IMR-90 (cell line): ENCODE measurements at regions not wholly inside any gene's neighbourhood (a gene's known extent, or its start where the extent isn't known, plus 50 kb on each side); places are given as distances from the start of the nearest gene placed in this dataset.

ENCODE experiments used
- ATAC-seq: fragments of 200-7000 bp; cut with Tn5 transposase; 2 replicates; pipeline ENCODE4 v1.9.1; 2020; ENCODE audit warnings: low read depth, mild to moderate bottlenecking, moderate library complexity
- BruUV-seq: library from RNA; stranded (reverse); fragments of 400-500 nt; replicated peaks from 2 replicates; lab custom pipeline; 2021; lab: Mats Ljungman, UMichigan
- CTCF ChIA-PET: fragments of 300-600 bp; formaldehyde crosslinking; extraction: SDS; loops from one replicate; lab custom pipeline; 2021; ENCODE audit warnings: antibody characterized with exemption; lab: Yijun Ruan, JAX
- POLR2A ChIA-PET: fragments of 300-600 bp; sonication (Branson Sonifier 250); formaldehyde crosslinking; loops from one replicate; lab custom pipeline; 2022; ENCODE audit warnings: antibody characterized with exemption; ENCODE audit not compliant: unreplicated experiment; lab: Charles Lee
- DNase-seq: peaks from one replicate; pipeline ENCODE4 v3.0.0; 2013
- H2AFZ ChIP-seq: replicated peaks from 2 replicates; pipeline ENCODE3; 2013; ENCODE audit warnings: low read length, mild to moderate bottlenecking; ENCODE audit not compliant: poor library complexity
- H2AK5ac ChIP-seq: 2 replicates; pipeline ENCODE4 v1.6.1; 2013; ENCODE audit warnings: low read depth, low read length, inconsistent platforms
- H2AK9ac ChIP-seq: replicated peaks from 2 replicates; pipeline ENCODE3; 2013; ENCODE audit warnings: mild to moderate bottlenecking, low read depth, low read length, moderate library complexity; ENCODE audit not compliant: poor library complexity
- H2BK120ac ChIP-seq: 2 replicates; pipeline ENCODE4 v1.6.1; 2013; ENCODE audit warnings: low read depth, low read length, inconsistent platforms
- H2BK15ac ChIP-seq: 3 replicates; pipeline ENCODE4 v1.6.1; 2013; ENCODE audit warnings: low read depth, low read length, inconsistent platforms
- H2BK20ac ChIP-seq: 2 replicates; pipeline ENCODE4 v1.6.1; 2013; ENCODE audit warnings: low read depth, mild to moderate bottlenecking, inconsistent platforms, low read length, moderate library complexity
- H2BK5ac ChIP-seq: 2 replicates; pipeline ENCODE4 v1.6.1; 2013; ENCODE audit warnings: mild to moderate bottlenecking, low read depth, low read length, inconsistent platforms; ENCODE audit not compliant: poor library complexity, severe bottlenecking
- H3K14ac ChIP-seq: replicated peaks from 2 replicates; pipeline ENCODE4 v1.6.1; 2013; ENCODE audit warnings: low read depth, low read length, inconsistent platforms
- H3K18ac ChIP-seq: 2 replicates; pipeline ENCODE4 v1.6.1; 2013; ENCODE audit warnings: low read depth, low read length, control low read depth
- H3K23ac ChIP-seq: 2 replicates; pipeline ENCODE4 v1.6.1; 2013; ENCODE audit warnings: low read depth, low read length, inconsistent platforms
- H3K27ac ChIP-seq: 2 replicates; pipeline ENCODE4 v1.5.1; 2013; ENCODE audit warnings: mild to moderate bottlenecking, control low read depth, low read length; ENCODE audit not compliant: insufficient read depth
- H3K27me3 ChIP-seq: 2 replicates; pipeline ENCODE4 v1.6.1; 2013; ENCODE audit warnings: low read length; ENCODE audit not compliant: control insufficient read depth, insufficient read depth
- H3K36me3 ChIP-seq: 2 replicates; pipeline ENCODE4 v1.6.1; 2013; ENCODE audit warnings: low read length, mixed read lengths; ENCODE audit not compliant: control insufficient read depth, insufficient read depth
- H3K4ac ChIP-seq: 2 replicates; pipeline ENCODE4 v1.6.1; 2013; ENCODE audit warnings: low read depth, low read length, inconsistent platforms
- H3K4me1 ChIP-seq: 2 replicates; pipeline ENCODE4 v1.6.1; 2013; ENCODE audit warnings: low read length, mixed read lengths; ENCODE audit not compliant: control insufficient read depth, insufficient read depth
- H3K4me2 ChIP-seq: 2 replicates; pipeline ENCODE4 v1.6.1; 2013; ENCODE audit warnings: low read depth, mild to moderate bottlenecking, control low read depth, low read length, moderate library complexity
- H3K4me3 ChIP-seq: 2 replicates; pipeline ENCODE4 v1.5.1; 2013; ENCODE audit warnings: low read depth, mild to moderate bottlenecking, control low read depth, low read length, moderate library complexity; ENCODE audit not compliant: insufficient read depth
- H3K56ac ChIP-seq: 2 replicates; pipeline ENCODE4 v1.6.1; 2013; ENCODE audit warnings: low read length, inconsistent platforms; ENCODE audit not compliant: insufficient read depth; ENCODE audit errors: extremely low read depth
- H3K79me1 ChIP-seq, 2 experiments: 2 replicates each; pipeline ENCODE4 v1.6.1; 2013; ENCODE audit warnings: low read length in 2 of 2, inconsistent platforms in 1 of 2, low read depth in 1 of 2
- H3K9ac ChIP-seq: 2 replicates; pipeline ENCODE4 v1.6.1; 2013; ENCODE audit warnings: low read depth, low read length, control low read depth
- H3K9me1 ChIP-seq: 2 replicates; pipeline ENCODE4 v1.6.1; 2013; ENCODE audit warnings: low read length, inconsistent platforms; ENCODE audit not compliant: insufficient read depth
- H3K9me3 ChIP-seq: 2 replicates; pipeline ENCODE4 v1.6.1; 2013; ENCODE audit warnings: low read length; ENCODE audit not compliant: control insufficient read depth, insufficient read depth
- H4K20me1 ChIP-seq: 2 replicates; pipeline ENCODE4 v1.6.1; 2013; ENCODE audit warnings: low read length, inconsistent platforms; ENCODE audit not compliant: insufficient read depth
- H4K5ac ChIP-seq: 2 replicates; pipeline ENCODE4 v1.6.1; 2013; ENCODE audit warnings: mild to moderate bottlenecking, low read depth, low read length, control low read depth
- H4K8ac ChIP-seq, 2 experiments: 2 replicates each; pipeline ENCODE4 v1.6.1; 2013; ENCODE audit warnings: low read depth in 2 of 2, low read length in 2 of 2, control low read depth in 1 of 2, inconsistent platforms in 1 of 2
- H4K91ac ChIP-seq: 2 replicates; pipeline ENCODE4 v1.6.1; 2013; ENCODE audit warnings: low read depth, low read length, inconsistent platforms; ENCODE audit not compliant: insufficient read depth
- BHLHE40 ChIP-seq: fragments of 150-350 bp; IDR thresholded peaks from 2 replicates; pipeline ENCODE4 v1.6.1; 2016; ENCODE audit warnings: mild to moderate bottlenecking, low read depth, low read length
- MAZ ChIP-seq: IDR thresholded peaks from 2 replicates; pipeline ENCODE4 v1.6.1; 2012; ENCODE audit warnings: low read depth, mild to moderate bottlenecking, low read length, improper control_type of control experiment, moderate library complexity, borderline replicate concordance
- RCOR1 ChIP-seq: IDR thresholded peaks from 2 replicates; pipeline ENCODE4 v1.6.1; 2012; ENCODE audit warnings: mild to moderate bottlenecking, low read length, improper control_type of control experiment; ENCODE audit not compliant: insufficient replicate concordance
- RFX5 ChIP-seq: IDR thresholded peaks from 2 replicates; pipeline ENCODE4 v1.8.0; 2012; ENCODE audit warnings: low read depth, mild to moderate bottlenecking, low read length, moderate library complexity
- WGBS, 2 experiments: methylation state at CpG; one replicate each; pipeline versions ENCODE4 v1.1.5 to v1.1.7; 2013; ENCODE audit warnings: missing lambda C conversion rate in 2 of 2; ENCODE audit not compliant: insufficient read length in 1 of 2; ENCODE audit errors: extremely low coverage in 2 of 2; 5-methylcytosine and 5-hydroxymethylcytosine counted together
- dilution Hi-C: fragments of 300-500 bp; cut with HindIII; formaldehyde crosslinking; loops from one replicate; pipeline ENCODE4 v1.14.3; 2018; ENCODE audit warnings: low sequenced_read_pairs; ENCODE audit not compliant: unreplicated experiment
- in situ Hi-C: fragments of 300-500 bp; cut with MboI; formaldehyde crosslinking; loops from 3 replicates; pipeline ENCODE4 v1.14.3; 2019; ENCODE audit warnings: low sequenced_read_pairs, inconsistent platforms, mixed read lengths
- intact Hi-C: fragments of 100-400 bp; cut with micrococcal nuclease; formaldehyde crosslinking; loops from 2 replicates; pipeline ENCODE4 v1.10.0; 2022

DNA sequence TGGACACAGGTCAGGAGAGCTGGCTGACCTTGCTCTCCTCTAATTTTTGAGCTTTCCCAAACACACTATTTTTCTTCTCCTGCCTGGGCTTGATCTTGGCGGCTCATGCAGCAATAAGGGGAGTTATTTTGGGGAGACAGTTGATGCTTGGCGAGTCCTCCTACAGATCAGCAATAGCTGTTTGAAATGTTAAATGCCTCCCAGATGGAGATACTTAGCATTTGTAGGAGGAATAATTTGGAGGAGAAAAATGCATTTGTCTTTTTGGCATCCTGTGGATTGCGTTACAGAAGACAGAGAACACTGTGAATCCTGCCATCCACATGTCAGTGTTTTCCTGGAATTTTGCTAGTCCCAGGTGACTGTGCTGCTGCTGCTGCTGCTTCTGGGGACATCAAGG is 328.0 kb upstream of the XYLT1 start:
- dilution Hi-C loops (no loop called here), intact Hi-C loops (loop anchor here (10.0 kb wide), 1 partner anchor 134 kb away; no protein-coding TSS in a partner anchor), in situ Hi-C loops (no loop called here)
- Histone ChIP-seq H3K4me2 (no peak overlapping the region), H3K27me3 (no peaks in the 10 kb centered on the region), H4K5ac (no peak overlapping the region), H2BK120ac (no peak overlapping the region), H3K14ac (no peak overlapping the region), H2BK5ac (no peak overlapping the region), H4K8ac (no peak overlapping the region), H4K20me1 (no peaks in the 10 kb centered on the region), H2BK20ac (no peak overlapping the region), H3K36me3 (no peaks in the 10 kb centered on the region), H3K79me1 (no peaks in the 10 kb centered on the region), H3K23ac (no peak overlapping the region), H3K9me1 (no peaks in the 10 kb centered on the region), H2BK15ac (no peak overlapping the region), H2AFZ (no peak overlapping the region), H3K56ac (no peak overlapping the region), H2AK5ac (no peak overlapping the region), H3K9me3 (no peaks in the 10 kb centered on the region), H3K4ac (no peak overlapping the region), H4K91ac (no peak overlapping the region), H3K9ac (no peak overlapping the region), H3K4me3 (no peak overlapping the region), H2AK9ac (no peak overlapping the region), H3K18ac (no peak overlapping the region), H3K4me1 (peaks cover 2% of the 10 kb centered on the region), H3K27ac (no peak overlapping the region)
- WGBS, 2 experiments: 40% methylated on average over 1 of the region's 3 CpGs; no CpG with 5 or more reads in 1 of the 2 experiments
- no TSS peak for BruUV-seq
- CTCF ChIA-PET: interaction anchor here (0.7 to 0.9 kb wide), 2 partner anchors 74 to 283 kb away, joined by 3 read pairs; no protein-coding TSS in a partner anchor
- ATAC-seq (no peak), DNase-seq (no peak)
- TF ChIP-seq BHLHE40 (no peak), RCOR1 (no peak), RFX5 (no peak), MAZ (no peak)
- POLR2A ChIA-PET: no interaction called here
